GM12878 (cell line): ENCODE measurements at regions not wholly inside any gene's neighbourhood (a gene's known extent, or its start where the extent isn't known, plus 50 kb on each side); places are given as distances from the start of the nearest gene placed in this dataset.

ENCODE experiments used
- ATAC-seq: fragments of 200-7000 bp; cut with Tn5 transposase; 3 replicates; pipeline ENCODE4 v1.9.1; 2020; ENCODE audit warnings: mild to moderate bottlenecking, moderate library complexity
- BruUV-seq: library from RNA; stranded (reverse); fragments of 400-500 nt; replicated peaks from 2 replicates; lab custom pipeline; 2021; lab: Mats Ljungman, UMichigan
- CTCF ChIA-PET: fragments of 300-600 bp; sonication (Branson Sonifier 250); formaldehyde crosslinking; extraction: SDS; loops from one replicate; lab custom pipeline; 2021; ENCODE audit warnings: inconsistent platforms; lab: Yijun Ruan, JAX
- POLR2A ChIA-PET: fragments of 350-600 bp; formaldehyde crosslinking; extraction: SDS; loops from one replicate; lab custom pipeline; 2021; ENCODE audit warnings: inconsistent platforms; lab: Charles Lee
- RAD21 ChIA-PET: fragments of 300-600 bp; sonication (Branson Sonifier 250); formaldehyde crosslinking; loops from one replicate; lab custom pipeline; 2023; ENCODE audit warnings: antibody characterized with exemption; ENCODE audit not compliant: unreplicated experiment; lab: Charles Lee
- SMC1A ChIA-PET: fragments of 300-600 bp; sonication (Branson Sonifier 250); formaldehyde crosslinking; loops from one replicate; lab custom pipeline; 2023; ENCODE audit not compliant: unreplicated experiment, uncharacterized antibody; lab: Charles Lee
- DNase-seq: peaks from one replicate; pipeline ENCODE4 v3.0.0-alpha.2; 2011; ENCODE audit warnings: low read depth, low spot score
- FAIRE-seq: peaks from 3 replicates; lab custom pipeline; 2011; peaks lifted over from hg19 to GRCh38; lab: Jason Lieb, UNC
- H2AFZ ChIP-seq: 2 replicates; pipeline ENCODE4 v1.6.0; 2011; ENCODE audit warnings: low read depth, low read length, control low read depth; ENCODE audit not compliant: control insufficient read depth
- H3K27ac ChIP-seq: 2 replicates; pipeline ENCODE4 v1.5.1; 2011; ENCODE audit warnings: control low read depth; ENCODE audit not compliant: control insufficient read depth, insufficient read depth
- H3K27me3 ChIP-seq, 2 experiments: replicated peaks in 1 of 2; 2 replicates each; pipeline versions ENCODE4 v1.6.0 to v1.6.1; 2011; ENCODE audit warnings: low read length in 1 of 2; ENCODE audit not compliant: control insufficient read depth in 2 of 2, insufficient read depth in 2 of 2
- H3K36me3 ChIP-seq, 2 experiments: 2 replicates each; pipeline ENCODE4 v1.5.1; 2011; ENCODE audit warnings: low read length in 1 of 2; ENCODE audit not compliant: control insufficient read depth in 2 of 2, insufficient read depth in 2 of 2
- H3K4me1 ChIP-seq: 2 replicates; pipeline ENCODE4 v1.6.1; 2011; ENCODE audit warnings: mild to moderate bottlenecking, low read length, moderate library complexity, mixed read lengths; ENCODE audit not compliant: control insufficient read depth, insufficient read depth
- H3K4me2 ChIP-seq: 2 replicates; pipeline ENCODE4 v1.6.0; 2011; ENCODE audit warnings: control low read depth; ENCODE audit not compliant: control insufficient read depth, insufficient read depth
- H3K4me3 ChIP-seq: fragments of 200-600 bp; sonication (generic); 2 replicates; pipeline ENCODE4 v1.5.1; 2016
- H3K79me2 ChIP-seq: 2 replicates; pipeline ENCODE4 v1.6.0; 2011; ENCODE audit warnings: low read length; ENCODE audit not compliant: control insufficient read depth, insufficient read depth
- H3K9ac ChIP-seq: 2 replicates; pipeline ENCODE4 v1.8.0; 2011; ENCODE audit warnings: low read length, control low read depth, mixed read lengths; ENCODE audit not compliant: control insufficient read depth, insufficient read depth
- H3K9me3 ChIP-seq: replicated peaks from 3 replicates; pipeline ENCODE4 v1.5.1; 2011; ENCODE audit warnings: mild to moderate bottlenecking, low read length; ENCODE audit not compliant: control insufficient read depth, insufficient read depth
- H4K20me1 ChIP-seq: 2 replicates; pipeline ENCODE4 v1.6.0; 2011; ENCODE audit not compliant: control insufficient read depth, insufficient read depth
- CTCF ChIP-seq, 3 experiments: IDR thresholded peaks in 2 of 3; conservative IDR thresholded peaks in 1 of 3; 2 replicates each; pipeline ENCODE4 v1.5.1; 2011; ENCODE audit warnings: low read depth in 3 of 3, low read length in 3 of 3, mild to moderate bottlenecking in 3 of 3, control low read depth in 2 of 3, moderate library complexity in 2 of 3, inconsistent platforms in 1 of 3, mixed read lengths in 1 of 3; ENCODE audit not compliant: control insufficient read depth in 2 of 3, insufficient read depth in 1 of 3; ENCODE audit errors: extremely low read depth in 1 of 3
- MXI1 ChIP-seq: fragments of 150-350 bp; IDR thresholded peaks from 2 replicates; pipeline ENCODE4 v1.6.1; 2011; ENCODE audit warnings: low read depth, mild to moderate bottlenecking, inconsistent platforms, low read length, improper control_type of control experiment
- NFIC ChIP-seq: IDR thresholded peaks from 2 replicates; pipeline ENCODE4 v1.6.1; 2012; ENCODE audit warnings: low read depth, mild to moderate bottlenecking, inconsistent platforms, low read length, moderate library complexity
- NKRF ChIP-seq: fragments of 450-650 bp; conservative IDR thresholded peaks from 2 replicates; pipeline ENCODE4 v1.6.1; 2017; ENCODE audit warnings: mild to moderate bottlenecking, moderate library complexity
- REST ChIP-seq: IDR thresholded peaks from 2 replicates; pipeline ENCODE4 v1.6.1; 2012; ENCODE audit warnings: mild to moderate bottlenecking, low read depth, low read length
- SRF ChIP-seq, 2 experiments: IDR thresholded peaks; 2 replicates each; pipeline ENCODE4 v1.6.1; 2011; ENCODE audit warnings: low read depth in 2 of 2, low read length in 2 of 2, mild to moderate bottlenecking in 1 of 2, moderate library complexity in 1 of 2
- WGBS: methylation state at CpG from one replicate; pipeline ENCODE4 v1.1.6; 2016; ENCODE audit warnings: low lambda C conversion rate; ENCODE audit not compliant: insufficient replicate concordance, insufficient coverage; ENCODE audit errors: missing lambda C conversion rate; 5-methylcytosine and 5-hydroxymethylcytosine counted together
- in situ Hi-C: fragments of 300-500 bp; cut with MboI; formaldehyde crosslinking; loops from 9 replicates; pipeline ENCODE4 v1.14.3; 2018; ENCODE audit warnings: mixed read lengths
- intact Hi-C: fragments of 100-400 bp; cut with micrococcal nuclease; formaldehyde crosslinking; loops from one replicate; pipeline ENCODE4 v1.14.2; 2022; ENCODE audit not compliant: unreplicated experiment

GRCh38 chr18:33812186-33812585 is 234.2 kb downstream of the ASXL3 start:
- no peaks in the 10 kb centered on the region for H3K9me3 ChIP-seq
- POLR2A ChIA-PET: no interaction called here
- WGBS: 53% methylated on average over 2 of the region's 2 CpGs

More at GRCh38 chr18:33812186-33812585, 234.2 kb downstream of the ASXL3 start:
- FAIRE-seq (no peak), ATAC-seq (no peak), DNase-seq (no peak)
- Histone ChIP-seq H3K27ac (no peak overlapping the region), H3K4me3 (no peak overlapping the region), H3K36me3 (no peaks in the 10 kb centered on the region), H4K20me1 (no peaks in the 10 kb centered on the region), H3K27me3 (no peaks in the 10 kb centered on the region), H3K4me2 (no peak overlapping the region), H3K9ac (no peak overlapping the region), H2AFZ (no peak overlapping the region), H3K4me1 (no peaks in the 10 kb centered on the region), H3K79me2 (no peaks in the 10 kb centered on the region)
- ChIA-PET RAD21 (no interaction called here), CTCF (no interaction called here), SMC1A (no interaction called here)
- in situ Hi-C loops (no loop called here), intact Hi-C loops (no loop called here)
- no TSS peak for BruUV-seq
- TF ChIP-seq MXI1 (no peak), NKRF (no peak), NFIC (no peak), SRF (IDR thresholded peaks at IDR 0.05; ENCODE audit: low read depth in 2 of 2, low read length in 2 of 2) (no peak), CTCF (IDR thresholded peaks at IDR 0.05 in 2 of 3, conservative IDR thresholded peaks at IDR 0.05 in 1 of 3; ENCODE audit: control insufficient read depth in 2 of 3, extremely low read depth in 1 of 3, insufficient read depth in 1 of 3, low read depth in 3 of 3, low read length in 3 of 3) (no peak), REST (no peak)
